CD14-positive monocyte (primary cell): ENCODE measurements at regions not wholly inside any gene's neighbourhood (a gene's known extent, or its start where the extent isn't known, plus 50 kb on each side); places are given as distances from the start of the nearest gene placed in this dataset.

Experiments used
- DNase-seq, 3 donors: peaks; one replicate each; pipeline ENCODE4 v3.0.0-alpha.2; 2011 to 2022
- H2AFZ ChIP-seq: 2 replicates; pipeline ENCODE4 v1.6.0; 2012; ENCODE audit warnings: mild to moderate bottlenecking, low read depth, low read length, inconsistent platforms; ENCODE audit not compliant: insufficient read depth, poor library complexity, severe bottlenecking
- H3K27ac ChIP-seq, 2 donors: 1 replicate in 1 of 2; 2 replicates in 1 of 2; pipeline ENCODE4 v1.5.1; 2012 to 2013; ENCODE audit warnings: low read length in 2 of 2, control low read depth in 1 of 2, inconsistent platforms in 1 of 2, low read depth in 1 of 2, mild to moderate bottlenecking in 1 of 2
- H3K27me3 ChIP-seq, 2 donors: one replicate each; pipeline versions ENCODE4 v1.6.0 to v1.6.1; 2011 to 2013; ENCODE audit warnings: low read length in 2 of 2; ENCODE audit not compliant: control insufficient read depth in 2 of 2, insufficient read depth in 2 of 2
- H3K36me3 ChIP-seq, 2 donors: replicated peaks in 1 of 2; 1 replicate in 1 of 2; 2 replicates in 1 of 2; pipeline versions ENCODE4 v1.5.1 to v1.6.1; 2012 to 2013; ENCODE audit warnings: low read length in 2 of 2, control low read depth in 1 of 2, inconsistent platforms in 1 of 2, mild to moderate bottlenecking in 1 of 2; ENCODE audit not compliant: insufficient read depth in 2 of 2, control insufficient read depth in 1 of 2
- H3K4me1 ChIP-seq, 2 donors: 1 replicate in 1 of 2; 2 replicates in 1 of 2; pipeline versions ENCODE4 v1.5.1 to v1.6.1; 2012 to 2013; ENCODE audit warnings: low read length in 2 of 2, control low read depth in 1 of 2, inconsistent platforms in 1 of 2, mild to moderate bottlenecking in 1 of 2, moderate library complexity in 1 of 2; ENCODE audit not compliant: insufficient read depth in 2 of 2, control insufficient read depth in 1 of 2
- H3K4me2 ChIP-seq: replicated peaks from 2 replicates; pipeline ENCODE3; 2012; ENCODE audit warnings: low read length, moderate library complexity, mild to moderate bottlenecking; ENCODE audit not compliant: poor library complexity, severe bottlenecking; ENCODE audit errors: extremely low read depth
- H3K4me3 ChIP-seq, 3 experiments: fragments of 200-600 bp in 1 of 3; sonication (generic) in 1 of 3; replicated peaks in 1 of 3; 1 replicate in 2 of 3; 2 replicates in 1 of 3; pipeline ENCODE4 v1.5.1; 2011 to 2013; ENCODE audit warnings: low read length in 3 of 3, mild to moderate bottlenecking in 3 of 3, control low read depth in 2 of 3, low read depth in 2 of 3, inconsistent platforms in 1 of 3, moderate library complexity in 1 of 3
- H3K79me2 ChIP-seq: 2 replicates; pipeline ENCODE4 v1.6.0; 2012; ENCODE audit warnings: mild to moderate bottlenecking, control low read depth, inconsistent platforms, low read length, moderate library complexity; ENCODE audit not compliant: insufficient read depth
- H3K9ac ChIP-seq: 2 replicates; pipeline ENCODE4 v1.6.0; 2017; ENCODE audit warnings: low read length, mild to moderate bottlenecking; ENCODE audit not compliant: insufficient read depth, poor library complexity, severe bottlenecking
- H3K9me3 ChIP-seq, 2 donors: replicated peaks in 1 of 2; 1 replicate in 1 of 2; 2 replicates in 1 of 2; pipeline versions ENCODE4 v1.5.1 to v1.6.1; 2012 to 2013; ENCODE audit warnings: low read length in 2 of 2, control low read depth in 1 of 2; ENCODE audit not compliant: control insufficient read depth in 1 of 2, insufficient read depth in 1 of 2
- H4K20me1 ChIP-seq: 2 replicates; pipeline ENCODE4 v1.6.0; 2012; ENCODE audit warnings: mild to moderate bottlenecking, low read length, control low read depth, moderate library complexity; ENCODE audit not compliant: insufficient read depth
- H3K27ac Mint-ChIP-seq, 7 donors: one replicate each; pipeline ENCODE4 v1.8.0; 2020; ENCODE audit warnings: mild to moderate bottlenecking in 7 of 7, mixed read lengths in 7 of 7, moderate library complexity in 6 of 7, inconsistent platforms in 2 of 7
- H3K27me3 Mint-ChIP-seq, 3 donors: one replicate each; pipeline ENCODE4 v1.8.0; 2021 to 2022; ENCODE audit warnings: low read depth in 3 of 3, mild to moderate bottlenecking in 3 of 3, mixed read lengths in 3 of 3, moderate library complexity in 3 of 3, inconsistent platforms in 1 of 3
- H3K36me3 Mint-ChIP-seq, 2 donors: one replicate each; pipeline ENCODE4 v1.8.0; 2020; ENCODE audit warnings: mixed read lengths in 2 of 2, inconsistent platforms in 1 of 2, mild to moderate bottlenecking in 1 of 2
- H3K4me1 Mint-ChIP-seq: one replicate; pipeline ENCODE4 v1.8.0; 2020; ENCODE audit warnings: mild to moderate bottlenecking, mixed read lengths
- H3K4me3 Mint-ChIP-seq, 2 donors: one replicate each; pipeline ENCODE4 v1.8.0; 2020; ENCODE audit warnings: mild to moderate bottlenecking in 2 of 2, mixed read lengths in 2 of 2, moderate library complexity in 1 of 2
- H3K9me3 Mint-ChIP-seq, 7 donors: one replicate each; pipeline ENCODE4 v1.8.0; 2020 to 2022; ENCODE audit warnings: mixed read lengths in 7 of 7, mild to moderate bottlenecking in 6 of 7, moderate library complexity in 6 of 7, inconsistent platforms in 2 of 7
- WGBS: methylation state at CpG from one replicate; pipeline ENCODE4 v1.1.5; 2013; ENCODE audit warnings: missing lambda C conversion rate; ENCODE audit not compliant: insufficient coverage; 5-methylcytosine and 5-hydroxymethylcytosine counted together
- intact Hi-C, 2 donors: fragments of 100-400 bp; cut with micrococcal nuclease; formaldehyde crosslinking; loops; one replicate each; pipeline versions ENCODE4 v1.15.0 to v1.15.1; 2023
- TF ChIP-seq, protein P1 (sequence below): fragments of 200-600 bp; IDR thresholded peaks from one replicate; pipeline ENCODE4 v1.8.0; 2022; ENCODE audit warnings: antibody characterized with exemption, mild to moderate bottlenecking

DNA sequence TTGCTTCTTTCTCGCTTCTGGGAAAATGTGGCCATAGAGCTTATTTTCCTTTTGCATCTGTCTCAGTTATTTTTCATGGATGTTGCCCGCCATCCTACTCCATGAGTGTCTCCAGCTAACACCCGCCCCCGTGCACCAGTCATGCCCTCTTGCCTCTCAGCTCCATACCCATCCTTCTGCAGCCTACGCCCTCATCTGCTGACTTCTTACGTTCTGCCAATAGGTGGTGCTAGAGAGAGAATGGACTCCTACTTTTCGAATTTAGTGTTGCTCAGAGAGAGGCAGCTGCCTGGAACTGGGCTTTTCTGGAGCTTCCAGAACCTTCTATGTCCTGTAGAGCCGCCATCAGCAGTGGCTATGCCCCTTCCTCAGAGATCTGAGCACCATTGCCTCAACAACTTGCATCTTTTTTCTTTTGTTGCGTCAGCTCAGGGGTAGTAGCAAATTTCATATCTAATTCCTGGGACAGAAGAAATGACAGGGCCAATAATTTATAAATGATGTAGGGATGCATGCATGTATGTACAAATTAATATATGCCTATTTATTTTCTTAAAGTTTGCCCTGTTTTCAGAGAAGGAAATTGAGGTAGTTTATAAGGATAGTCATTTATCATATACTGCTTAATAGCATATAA, 119.7 kb upstream of the MYOCD start:
- Histone ChIP-seq H3K4me1 (no peaks in the 10 kb centered on the region), H3K27me3 (no peaks in the 10 kb centered on the region), H3K4me2 (no peak overlapping the region), H3K9ac (no peak overlapping the region), H3K9me3 (no peaks in the 10 kb centered on the region), H3K27ac (no peak overlapping the region), H3K79me2 (no peaks in the 10 kb centered on the region), H2AFZ (no peak overlapping the region), H3K4me3 (no peak overlapping the region), H3K36me3 (no peaks in the 10 kb centered on the region), H4K20me1 (no peaks in the 10 kb centered on the region)
- H3K36me3 Mint-ChIP-seq = no peaks in the 10 kb centered on the region
- peak overlapping the region in 1 of 7 donors; percentile 53 for H3K27ac Mint-ChIP-seq
- no peak overlapping the region for H3K4me3 Mint-ChIP-seq
- no peak for DNase-seq
- no peaks in the 10 kb centered on the region for H3K4me1 Mint-ChIP-seq
- TF ChIP-seq, protein P1, sequence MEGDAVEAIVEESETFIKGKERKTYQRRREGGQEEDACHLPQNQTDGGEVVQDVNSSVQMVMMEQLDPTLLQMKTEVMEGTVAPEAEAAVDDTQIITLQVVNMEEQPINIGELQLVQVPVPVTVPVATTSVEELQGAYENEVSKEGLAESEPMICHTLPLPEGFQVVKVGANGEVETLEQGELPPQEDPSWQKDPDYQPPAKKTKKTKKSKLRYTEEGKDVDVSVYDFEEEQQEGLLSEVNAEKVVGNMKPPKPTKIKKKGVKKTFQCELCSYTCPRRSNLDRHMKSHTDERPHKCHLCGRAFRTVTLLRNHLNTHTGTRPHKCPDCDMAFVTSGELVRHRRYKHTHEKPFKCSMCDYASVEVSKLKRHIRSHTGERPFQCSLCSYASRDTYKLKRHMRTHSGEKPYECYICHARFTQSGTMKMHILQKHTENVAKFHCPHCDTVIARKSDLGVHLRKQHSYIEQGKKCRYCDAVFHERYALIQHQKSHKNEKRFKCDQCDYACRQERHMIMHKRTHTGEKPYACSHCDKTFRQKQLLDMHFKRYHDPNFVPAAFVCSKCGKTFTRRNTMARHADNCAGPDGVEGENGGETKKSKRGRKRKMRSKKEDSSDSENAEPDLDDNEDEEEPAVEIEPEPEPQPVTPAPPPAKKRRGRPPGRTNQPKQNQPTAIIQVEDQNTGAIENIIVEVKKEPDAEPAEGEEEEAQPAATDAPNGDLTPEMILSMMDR = peak; percentile 45
- H3K9me3 Mint-ChIP-seq = peaks cover 0 to 3% (median 0%) of the 10 kb centered on the region in 7 donors
- intact Hi-C loops = no loop called here
- peaks cover 1 to 2% (median 1%) of the 10 kb centered on the region in 3 donors for H3K27me3 Mint-ChIP-seq
- WGBS = 36% methylated on average over 4 of the region's 9 CpGs

DNA sequence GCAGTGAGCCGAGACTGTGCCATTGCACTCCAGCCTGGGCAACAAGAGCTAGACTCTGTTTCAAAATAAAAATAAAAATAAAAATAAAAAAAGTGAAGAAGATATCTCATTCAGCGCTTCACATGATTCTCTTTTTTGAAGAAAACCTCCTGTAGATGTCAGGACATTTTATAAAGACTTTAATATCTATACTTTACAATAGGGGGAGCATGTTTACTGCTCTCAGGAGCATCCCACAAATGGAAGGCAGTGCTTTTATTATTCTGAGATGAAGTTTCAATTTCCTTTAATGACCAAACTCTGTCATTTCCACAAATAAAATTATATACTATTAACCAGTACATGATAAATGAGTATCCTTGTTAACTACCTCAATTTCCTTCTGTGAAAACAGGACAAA, 118.7 kb upstream of the MYOCD start:
- DNase-seq = no peak

More for the DNA sequence above, 118.7 kb upstream of the MYOCD start:
- H3K27me3 Mint-ChIP-seq = peaks cover 1 to 2% (median 1%) of the 10 kb centered on the region in 3 donors
- peaks cover 0 to 3% (median 0%) of the 10 kb centered on the region in 7 donors for H3K9me3 Mint-ChIP-seq
- no peaks in the 10 kb centered on the region for H3K27me3 ChIP-seq
- no peak overlapping the region for H3K4me3 ChIP-seq
- H3K36me3 Mint-ChIP-seq = no peaks in the 10 kb centered on the region
- no peaks in the 10 kb centered on the region for H4K20me1 ChIP-seq
- H3K36me3 ChIP-seq = no peaks in the 10 kb centered on the region
- H3K4me3 Mint-ChIP-seq = no peak overlapping the region
- no peak overlapping the region for H2AFZ ChIP-seq
- no peak overlapping the region for H3K27ac ChIP-seq
- TF ChIP-seq, protein P1 = no peak
- intact Hi-C loops = no loop called here
- no peak overlapping the region for H3K27ac Mint-ChIP-seq
- no peaks in the 10 kb centered on the region for H3K4me1 ChIP-seq
- no peaks in the 10 kb centered on the region for H3K79me2 ChIP-seq
- H3K9me3 ChIP-seq = no peaks in the 10 kb centered on the region
- H3K4me1 Mint-ChIP-seq = no peaks in the 10 kb centered on the region
- H3K4me2 ChIP-seq = no peak overlapping the region
- no CpG with 5 or more reads among the region's 2 CpGs for WGBS
- no peak overlapping the region for H3K9ac ChIP-seq
